HEK293 (cell line): ENCODE measurements at regions not wholly inside any gene's neighbourhood (a gene's known extent, or its start where the extent isn't known, plus 50 kb on each side); places are given as distances from the start of the nearest gene placed in this dataset.

Experiments
- CTCF ChIA-PET: fragments of 350-600 bp; formaldehyde crosslinking; extraction: SDS; loops from one replicate; lab custom pipeline; 2021; ENCODE audit warnings: antibody characterized with exemption; lab: Yijun Ruan, JAX
- POLR2A ChIA-PET: fragments of 300-600 bp; formaldehyde crosslinking; extraction: SDS; loops from one replicate; lab custom pipeline; 2020; ENCODE audit warnings: antibody characterized with exemption, inconsistent platforms; lab: Yijun Ruan, JAX
- H3K27ac ChIP-seq: fragments of 200-500 bp; sonication (Bioruptor generic); 2 replicates; pipeline ENCODE4 v1.5.1; 2014; ENCODE audit warnings: low read depth, low read length, control low read depth, inconsistent platforms; ENCODE audit errors: extremely low read depth
- H3K36me3 ChIP-seq, 2 experiments: fragments of 200-500 bp in 1 of 2; sonication (Bioruptor generic) in 1 of 2; 1 replicate in 1 of 2; 2 replicates in 1 of 2; pipeline ENCODE4 v1.5.1; 2014 to 2017; ENCODE audit warnings: inconsistent platforms in 2 of 2, low read length in 2 of 2; ENCODE audit not compliant: control insufficient read depth in 2 of 2, insufficient read depth in 1 of 2
- H3K4me1 ChIP-seq: fragments of 200-500 bp; sonication (Bioruptor generic); 2 replicates; pipeline ENCODE4 v1.5.1; 2014; ENCODE audit warnings: mild to moderate bottlenecking, low read length, inconsistent platforms; ENCODE audit not compliant: control insufficient read depth, insufficient read depth
- H3K4me3 ChIP-seq: 2 replicates; pipeline ENCODE4 v1.5.1; 2011; ENCODE audit warnings: low read depth, mild to moderate bottlenecking, control low read depth, low read length, moderate library complexity
- H3K9me3 ChIP-seq: fragments of 200-500 bp; sonication (Bioruptor generic); 2 replicates; pipeline ENCODE4 v1.5.1; 2014; ENCODE audit warnings: low read depth, low read length, inconsistent platforms; ENCODE audit not compliant: control insufficient read depth, insufficient read depth
- ELK4 ChIP-seq: IDR thresholded peaks from 2 replicates; pipeline ENCODE4 v1.6.1; 2011; ENCODE audit warnings: mild to moderate bottlenecking, low read depth, low read length, borderline replicate concordance
- MYNN ChIP-seq: fragments of 450-650 bp; formaldehyde crosslinking; IDR thresholded peaks from 2 replicates; pipeline ENCODE4 v1.5.1; 2016; ENCODE audit warnings: missing biosample characterization, missing genetic modification characterization, borderline replicate concordance
- ZEB2 ChIP-seq: fragments of 450-650 bp; formaldehyde crosslinking; IDR thresholded peaks from 2 replicates; pipeline ENCODE4 v1.5.1; 2016; ENCODE audit warnings: missing biosample characterization, missing genetic modification characterization
- ZNF184 ChIP-seq: fragments of 450-650 bp; IDR thresholded peaks from 2 replicates; pipeline ENCODE4 v1.5.1; 2018; ENCODE audit warnings: missing biosample characterization, mild to moderate bottlenecking, missing genetic modification characterization
- ZNF335 ChIP-seq: fragments of 450-650 bp; formaldehyde crosslinking; conservative IDR thresholded peaks from 2 replicates; pipeline ENCODE4 v1.5.1; 2016; ENCODE audit warnings: missing biosample characterization, missing genetic modification characterization
- ZNF596 ChIP-seq: fragments of 450-650 bp; IDR thresholded peaks from 2 replicates; pipeline ENCODE4 v1.5.0; 2018; ENCODE audit warnings: missing biosample characterization, mild to moderate bottlenecking, missing genetic modification characterization, moderate library complexity
- ZNF660 ChIP-seq: fragments of 450-650 bp; IDR thresholded peaks from 2 replicates; pipeline ENCODE4 v1.5.1; 2018; ENCODE audit warnings: missing biosample characterization, mild to moderate bottlenecking, missing genetic modification characterization
- ZNF664 ChIP-seq: fragments of 450-650 bp; formaldehyde crosslinking; IDR thresholded peaks from 2 replicates; pipeline ENCODE4 v1.5.1; 2016; ENCODE audit warnings: missing biosample characterization, missing genetic modification characterization
- TF ChIP-seq, protein P1 (sequence below): fragments of 450-650 bp; formaldehyde crosslinking; IDR thresholded peaks from 2 replicates; pipeline ENCODE4 v1.5.1; 2016; ENCODE audit warnings: missing biosample characterization, missing genetic modification characterization
- TF ChIP-seq, protein P2 (sequence below): fragments of 450-650 bp; formaldehyde crosslinking; IDR thresholded peaks from 2 replicates; pipeline ENCODE4 v1.5.1; 2016; ENCODE audit warnings: missing biosample characterization, missing genetic modification characterization
- TF ChIP-seq, protein P3 (sequence below): fragments of 450-650 bp; formaldehyde crosslinking; IDR thresholded peaks from 2 replicates; pipeline ENCODE4 v1.5.1; 2016; ENCODE audit warnings: missing biosample characterization, missing genetic modification characterization
- TF ChIP-seq, protein P4 (sequence below): fragments of 450-650 bp; formaldehyde crosslinking; IDR thresholded peaks from 2 replicates; pipeline ENCODE4 v1.5.1; 2017; ENCODE audit warnings: missing biosample characterization, mild to moderate bottlenecking, missing genetic modification characterization, moderate library complexity
- TF ChIP-seq, protein P5 (sequence below): fragments of 450-650 bp; formaldehyde crosslinking; IDR thresholded peaks from 2 replicates; pipeline ENCODE4 v1.5.1; 2017; ENCODE audit warnings: missing biosample characterization, missing genetic modification characterization

DNA sequence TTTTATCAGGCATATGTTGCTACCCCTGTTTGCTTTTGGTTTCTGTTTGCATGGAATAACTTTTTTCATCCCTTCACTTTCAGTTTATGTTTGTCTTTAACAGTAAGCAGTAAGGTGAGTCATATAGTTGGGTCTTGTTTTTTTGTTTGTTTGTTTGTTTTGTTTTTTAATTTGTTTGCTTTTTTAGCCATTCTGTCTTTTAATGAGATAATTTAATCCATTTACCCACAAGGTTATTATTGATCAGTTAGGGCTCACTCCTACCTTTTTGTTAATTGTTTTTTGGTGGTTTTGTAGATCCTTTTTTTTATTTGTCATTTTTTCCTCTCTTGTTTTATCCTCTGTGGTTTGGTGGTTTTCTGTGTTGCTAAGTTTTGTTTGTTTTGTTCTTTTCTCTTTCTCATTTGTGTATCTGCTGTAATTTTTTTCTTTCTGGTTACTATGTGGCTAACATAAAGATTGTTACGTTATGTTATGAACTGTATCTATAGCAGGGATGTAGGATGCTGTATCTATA is 379.5 kb upstream of the MAD2L1 start (continued):
- TF ChIP-seq, protein P1, sequence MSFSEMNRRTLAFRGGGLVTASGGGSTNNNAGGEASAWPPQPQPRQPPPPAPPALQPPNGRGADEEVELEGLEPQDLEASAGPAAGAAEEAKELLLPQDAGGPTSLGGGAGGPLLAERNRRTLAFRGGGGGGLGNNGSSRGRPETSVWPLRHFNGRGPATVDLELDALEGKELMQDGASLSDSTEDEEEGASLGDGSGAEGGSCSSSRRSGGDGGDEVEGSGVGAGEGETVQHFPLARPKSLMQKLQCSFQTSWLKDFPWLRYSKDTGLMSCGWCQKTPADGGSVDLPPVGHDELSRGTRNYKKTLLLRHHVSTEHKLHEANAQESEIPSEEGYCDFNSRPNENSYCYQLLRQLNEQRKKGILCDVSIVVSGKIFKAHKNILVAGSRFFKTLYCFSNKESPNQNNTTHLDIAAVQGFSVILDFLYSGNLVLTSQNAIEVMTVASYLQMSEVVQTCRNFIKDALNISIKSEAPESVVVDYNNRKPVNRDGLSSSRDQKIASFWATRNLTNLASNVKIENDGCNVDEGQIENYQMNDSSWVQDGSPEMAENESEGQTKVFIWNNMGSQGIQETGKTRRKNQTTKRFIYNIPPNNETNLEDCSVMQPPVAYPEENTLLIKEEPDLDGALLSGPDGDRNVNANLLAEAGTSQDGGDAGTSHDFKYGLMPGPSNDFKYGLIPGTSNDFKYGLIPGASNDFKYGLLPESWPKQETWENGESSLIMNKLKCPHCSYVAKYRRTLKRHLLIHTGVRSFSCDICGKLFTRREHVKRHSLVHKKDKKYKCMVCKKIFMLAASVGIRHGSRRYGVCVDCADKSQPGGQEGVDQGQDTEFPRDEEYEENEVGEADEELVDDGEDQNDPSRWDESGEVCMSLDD (tag by site-specific recombination): no peak
- TF ChIP-seq ZNF335 (tag by site-specific recombination): no peak
- no peak for TF ChIP-seq ELK4
- TF ChIP-seq ZNF596 (tag by site-specific recombination): no peak
- TF ChIP-seq, protein P2, sequence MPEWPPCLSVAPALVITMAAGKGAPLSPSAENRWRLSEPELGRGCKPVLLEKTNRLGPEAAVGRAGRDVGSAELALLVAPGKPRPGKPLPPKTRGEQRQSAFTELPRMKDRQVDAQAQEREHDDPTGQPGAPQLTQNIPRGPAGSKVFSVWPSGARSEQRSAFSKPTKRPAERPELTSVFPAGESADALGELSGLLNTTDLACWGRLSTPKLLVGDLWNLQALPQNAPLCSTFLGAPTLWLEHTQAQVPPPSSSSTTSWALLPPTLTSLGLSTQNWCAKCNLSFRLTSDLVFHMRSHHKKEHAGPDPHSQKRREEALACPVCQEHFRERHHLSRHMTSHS (tag by site-specific recombination): no peak
- TF ChIP-seq, protein P3, sequence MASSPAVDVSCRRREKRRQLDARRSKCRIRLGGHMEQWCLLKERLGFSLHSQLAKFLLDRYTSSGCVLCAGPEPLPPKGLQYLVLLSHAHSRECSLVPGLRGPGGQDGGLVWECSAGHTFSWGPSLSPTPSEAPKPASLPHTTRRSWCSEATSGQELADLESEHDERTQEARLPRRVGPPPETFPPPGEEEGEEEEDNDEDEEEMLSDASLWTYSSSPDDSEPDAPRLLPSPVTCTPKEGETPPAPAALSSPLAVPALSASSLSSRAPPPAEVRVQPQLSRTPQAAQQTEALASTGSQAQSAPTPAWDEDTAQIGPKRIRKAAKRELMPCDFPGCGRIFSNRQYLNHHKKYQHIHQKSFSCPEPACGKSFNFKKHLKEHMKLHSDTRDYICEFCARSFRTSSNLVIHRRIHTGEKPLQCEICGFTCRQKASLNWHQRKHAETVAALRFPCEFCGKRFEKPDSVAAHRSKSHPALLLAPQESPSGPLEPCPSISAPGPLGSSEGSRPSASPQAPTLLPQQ: no peak

DNA sequence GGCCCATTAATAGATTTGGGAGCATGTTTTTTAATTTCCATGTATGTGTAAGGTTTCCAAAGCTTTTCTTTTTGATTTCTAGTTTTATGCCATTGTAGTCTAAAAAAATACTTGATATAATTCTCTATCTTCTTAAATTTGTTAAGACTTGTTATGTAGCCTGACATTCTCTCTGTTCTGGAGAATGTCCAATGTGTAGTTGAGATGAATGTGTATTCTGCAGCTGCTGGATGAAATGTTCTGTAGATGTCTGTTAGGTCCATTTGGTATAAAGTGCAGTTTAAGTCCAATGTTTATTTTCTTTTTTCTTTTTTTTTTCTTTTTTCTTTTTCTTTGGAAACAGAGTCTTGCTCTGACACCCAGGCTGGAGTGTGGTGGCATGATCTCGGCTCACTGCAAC is 378.5 kb upstream of the MAD2L1 start:
- TF ChIP-seq MYNN (tag by site-specific recombination): no peak
- no peak for TF ChIP-seq ZNF664 (tag by site-specific recombination)
- no peak for TF ChIP-seq ZNF660 (tag by site-specific recombination)
- TF ChIP-seq ZEB2 (tag by site-specific recombination): no peak
- TF ChIP-seq ZNF184 (tag by site-specific recombination): no peak
- POLR2A ChIA-PET: no interaction called here
- Histone ChIP-seq H3K9me3 (no peaks in the 10 kb centered on the region), H3K27ac (no peak overlapping the region), H3K36me3 (no peaks in the 10 kb centered on the region), H3K4me3 (no peak overlapping the region), H3K4me1 (no peaks in the 10 kb centered on the region)
- CTCF ChIA-PET: no interaction called here

GRCh38 chr4:120443116-120443515 is 376.5 kb upstream of the MAD2L1 start:
- ChIA-PET POLR2A (no interaction called here), CTCF (no interaction called here)
- TF ChIP-seq, protein P4, sequence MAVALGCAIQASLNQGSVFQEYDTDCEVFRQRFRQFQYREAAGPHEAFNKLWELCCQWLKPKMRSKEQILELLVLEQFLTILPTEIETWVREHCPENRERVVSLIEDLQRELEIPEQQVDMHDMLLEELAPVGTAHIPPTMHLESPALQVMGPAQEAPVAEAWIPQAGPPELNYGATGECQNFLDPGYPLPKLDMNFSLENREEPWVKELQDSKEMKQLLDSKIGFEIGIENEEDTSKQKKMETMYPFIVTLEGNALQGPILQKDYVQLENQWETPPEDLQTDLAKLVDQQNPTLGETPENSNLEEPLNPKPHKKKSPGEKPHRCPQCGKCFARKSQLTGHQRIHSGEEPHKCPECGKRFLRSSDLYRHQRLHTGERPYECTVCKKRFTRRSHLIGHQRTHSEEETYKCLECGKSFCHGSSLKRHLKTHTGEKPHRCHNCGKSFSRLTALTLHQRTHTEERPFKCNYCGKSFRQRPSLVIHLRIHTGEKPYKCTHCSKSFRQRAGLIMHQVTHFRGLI (tag by site-specific recombination): no peak
- TF ChIP-seq, protein P5, sequence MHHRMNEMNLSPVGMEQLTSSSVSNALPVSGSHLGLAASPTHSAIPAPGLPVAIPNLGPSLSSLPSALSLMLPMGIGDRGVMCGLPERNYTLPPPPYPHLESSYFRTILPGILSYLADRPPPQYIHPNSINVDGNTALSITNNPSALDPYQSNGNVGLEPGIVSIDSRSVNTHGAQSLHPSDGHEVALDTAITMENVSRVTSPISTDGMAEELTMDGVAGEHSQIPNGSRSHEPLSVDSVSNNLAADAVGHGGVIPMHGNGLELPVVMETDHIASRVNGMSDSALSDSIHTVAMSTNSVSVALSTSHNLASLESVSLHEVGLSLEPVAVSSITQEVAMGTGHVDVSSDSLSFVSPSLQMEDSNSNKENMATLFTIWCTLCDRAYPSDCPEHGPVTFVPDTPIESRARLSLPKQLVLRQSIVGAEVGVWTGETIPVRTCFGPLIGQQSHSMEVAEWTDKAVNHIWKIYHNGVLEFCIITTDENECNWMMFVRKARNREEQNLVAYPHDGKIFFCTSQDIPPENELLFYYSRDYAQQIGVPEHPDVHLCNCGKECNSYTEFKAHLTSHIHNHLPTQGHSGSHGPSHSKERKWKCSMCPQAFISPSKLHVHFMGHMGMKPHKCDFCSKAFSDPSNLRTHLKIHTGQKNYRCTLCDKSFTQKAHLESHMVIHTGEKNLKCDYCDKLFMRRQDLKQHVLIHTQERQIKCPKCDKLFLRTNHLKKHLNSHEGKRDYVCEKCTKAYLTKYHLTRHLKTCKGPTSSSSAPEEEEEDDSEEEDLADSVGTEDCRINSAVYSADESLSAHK (tag by site-specific recombination): no peak
- H3K9me3 ChIP-seq: no peaks in the 10 kb centered on the region
- H3K27ac ChIP-seq: no peak overlapping the region
- no peak overlapping the region for H3K4me3 ChIP-seq
- H3K4me1 ChIP-seq: no peaks in the 10 kb centered on the region
- no peaks in the 10 kb centered on the region for H3K36me3 ChIP-seq
